ENCODE measurements at regions not wholly inside any gene's neighbourhood (a gene's known extent, or its start where the extent isn't known, plus 50 kb on each side); places are given as distances from the start of the nearest gene placed in this dataset.

DNA sequence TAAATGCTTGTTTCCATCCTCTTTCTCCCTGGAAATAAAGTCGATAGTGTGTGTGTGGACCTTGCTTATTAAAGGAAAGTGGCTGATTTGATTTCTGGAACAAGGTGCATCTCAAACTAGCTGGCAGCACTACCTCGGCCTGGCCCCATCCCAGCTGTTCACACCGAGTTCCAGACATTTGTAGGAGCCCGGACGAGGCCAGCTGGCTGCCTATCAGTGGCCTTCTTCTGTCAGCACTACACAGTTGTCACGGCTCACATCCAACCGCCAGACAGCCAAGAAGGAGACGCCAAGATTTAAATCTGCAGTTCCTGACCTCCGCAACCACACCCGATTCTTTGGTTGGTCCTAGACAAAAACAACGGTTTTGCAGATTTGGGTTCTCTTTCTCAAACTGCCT, 63.6 kb downstream of the PALM2AKAP2 start:
- no peak for TF ChIP-seq EZH2 (IDR thresholded peaks at IDR 0.05; ENCODE audit: borderline replicate concordance, low read length)
- TF ChIP-seq, protein P1, sequence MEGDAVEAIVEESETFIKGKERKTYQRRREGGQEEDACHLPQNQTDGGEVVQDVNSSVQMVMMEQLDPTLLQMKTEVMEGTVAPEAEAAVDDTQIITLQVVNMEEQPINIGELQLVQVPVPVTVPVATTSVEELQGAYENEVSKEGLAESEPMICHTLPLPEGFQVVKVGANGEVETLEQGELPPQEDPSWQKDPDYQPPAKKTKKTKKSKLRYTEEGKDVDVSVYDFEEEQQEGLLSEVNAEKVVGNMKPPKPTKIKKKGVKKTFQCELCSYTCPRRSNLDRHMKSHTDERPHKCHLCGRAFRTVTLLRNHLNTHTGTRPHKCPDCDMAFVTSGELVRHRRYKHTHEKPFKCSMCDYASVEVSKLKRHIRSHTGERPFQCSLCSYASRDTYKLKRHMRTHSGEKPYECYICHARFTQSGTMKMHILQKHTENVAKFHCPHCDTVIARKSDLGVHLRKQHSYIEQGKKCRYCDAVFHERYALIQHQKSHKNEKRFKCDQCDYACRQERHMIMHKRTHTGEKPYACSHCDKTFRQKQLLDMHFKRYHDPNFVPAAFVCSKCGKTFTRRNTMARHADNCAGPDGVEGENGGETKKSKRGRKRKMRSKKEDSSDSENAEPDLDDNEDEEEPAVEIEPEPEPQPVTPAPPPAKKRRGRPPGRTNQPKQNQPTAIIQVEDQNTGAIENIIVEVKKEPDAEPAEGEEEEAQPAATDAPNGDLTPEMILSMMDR (conservative IDR thresholded peaks at IDR 0.05 in 1 of 2, IDR thresholded peaks at IDR 0.05 in 1 of 2; ENCODE audit: extremely low read depth in 1 of 2, insufficient read depth in 1 of 2, low read depth in 1 of 2, low read length in 2 of 2), result no peak

Data from mammary epithelial cell (primary cell).